HG03442 (cell line): ENCODE measurements at regions not wholly inside any gene's neighbourhood (a gene's known extent, or its start where the extent isn't known, plus 50 kb on each side); places are given as distances from the start of the nearest gene placed in this dataset.
A peak's percentile ranks its signal among the peaks of the same experiment; 100 is the strongest.

Source experiments
- ATAC-seq: cut with Tn5 transposase; IDR thresholded peaks from one replicate; pipeline ENCODE4 v1.9.1; 2021; ENCODE audit warnings: mild to moderate bottlenecking, moderate library complexity; ENCODE audit not compliant: unreplicated experiment

- no peak for ATAC-seq
Observed at GRCh38 chr12:27907766-27908165, 64.8 kb downstream of the PTHLH start.

DNA sequence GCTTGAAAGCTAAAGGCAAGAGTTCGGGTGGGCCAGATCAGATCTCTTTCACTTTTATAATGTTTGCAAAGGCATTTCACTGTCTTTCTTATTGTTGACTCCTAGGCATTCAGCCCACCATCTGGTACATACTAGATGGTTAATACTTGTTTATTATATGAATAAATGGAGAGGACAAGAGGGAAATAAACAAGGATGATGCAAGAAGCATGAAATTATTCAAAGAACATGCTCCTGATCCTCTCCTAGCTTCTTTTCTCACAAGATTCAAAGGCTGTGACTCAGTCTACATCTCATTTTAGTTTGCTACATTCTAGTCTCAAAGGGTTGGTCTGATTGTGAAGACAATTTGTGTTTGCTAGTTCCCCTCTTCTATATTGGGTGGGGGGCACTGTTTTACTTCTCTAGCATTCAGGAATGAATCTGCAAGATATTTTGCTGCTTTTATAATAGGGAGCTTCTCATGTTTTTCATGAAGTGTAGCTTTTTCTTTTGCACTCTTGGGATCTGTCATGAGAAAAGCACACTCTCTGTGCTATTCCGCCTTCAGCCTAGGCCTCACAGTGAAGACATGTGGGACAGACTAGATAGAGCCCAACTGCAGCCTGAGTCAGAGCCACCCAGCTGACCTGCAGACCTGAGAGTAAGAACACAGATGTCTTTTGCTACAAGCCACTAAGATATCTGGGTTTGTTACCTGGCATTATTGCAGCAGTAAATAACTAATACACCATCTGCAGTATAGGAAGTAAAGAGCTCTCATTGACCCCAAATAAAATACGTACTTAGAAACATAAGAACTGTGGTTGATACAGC, 65.7 kb downstream of the PTHLH start:
- ATAC-seq, result no peak

DNA sequence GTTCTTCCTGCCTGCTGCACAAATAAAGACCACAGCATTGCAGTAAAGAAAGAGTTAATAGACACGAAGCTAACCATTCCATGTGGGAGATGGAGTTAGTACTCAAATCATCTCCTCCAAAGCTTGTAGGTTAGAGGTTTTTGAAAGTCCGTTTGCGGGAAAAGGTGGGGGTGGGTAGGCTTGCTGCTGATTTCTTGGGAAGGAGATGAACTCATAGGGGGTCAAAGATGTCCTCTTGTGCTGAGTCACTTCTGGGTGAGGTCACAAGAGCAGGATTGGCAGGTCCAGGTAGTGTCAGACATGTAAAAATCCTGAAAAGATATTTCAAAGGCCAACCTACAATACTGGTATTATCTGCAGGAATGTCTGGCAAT, 66.4 kb downstream of the PTHLH start:
- ATAC-seq, result no peak

- ATAC-seq, result no peak
Observed at GRCh38 chr12:27905285-27906126, 67.0 kb downstream of the PTHLH start.

- no peak for ATAC-seq
Observed at GRCh38 chr12:27902651-27903050, 69.9 kb downstream of the PTHLH start.

DNA sequence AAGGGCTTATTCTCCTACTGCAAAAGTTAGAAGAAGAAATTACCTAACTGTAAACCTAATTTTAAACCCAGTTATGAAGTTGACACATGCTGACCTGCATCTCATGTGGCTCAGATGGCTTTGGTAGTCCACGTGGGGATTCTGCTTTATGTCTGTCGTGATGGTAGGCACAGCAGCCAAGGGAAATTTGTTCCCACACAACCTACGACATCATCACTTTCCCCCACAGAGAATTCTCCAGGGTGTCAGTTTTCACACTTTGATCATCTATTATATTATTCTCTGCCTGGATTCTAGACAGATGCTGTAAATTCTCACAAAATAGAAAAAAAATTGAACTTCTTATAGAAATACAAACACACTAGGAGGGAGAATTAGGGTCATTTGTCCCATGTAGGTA, 70.6 kb downstream of the PTHLH start:
- ATAC-seq, result no peak

DNA sequence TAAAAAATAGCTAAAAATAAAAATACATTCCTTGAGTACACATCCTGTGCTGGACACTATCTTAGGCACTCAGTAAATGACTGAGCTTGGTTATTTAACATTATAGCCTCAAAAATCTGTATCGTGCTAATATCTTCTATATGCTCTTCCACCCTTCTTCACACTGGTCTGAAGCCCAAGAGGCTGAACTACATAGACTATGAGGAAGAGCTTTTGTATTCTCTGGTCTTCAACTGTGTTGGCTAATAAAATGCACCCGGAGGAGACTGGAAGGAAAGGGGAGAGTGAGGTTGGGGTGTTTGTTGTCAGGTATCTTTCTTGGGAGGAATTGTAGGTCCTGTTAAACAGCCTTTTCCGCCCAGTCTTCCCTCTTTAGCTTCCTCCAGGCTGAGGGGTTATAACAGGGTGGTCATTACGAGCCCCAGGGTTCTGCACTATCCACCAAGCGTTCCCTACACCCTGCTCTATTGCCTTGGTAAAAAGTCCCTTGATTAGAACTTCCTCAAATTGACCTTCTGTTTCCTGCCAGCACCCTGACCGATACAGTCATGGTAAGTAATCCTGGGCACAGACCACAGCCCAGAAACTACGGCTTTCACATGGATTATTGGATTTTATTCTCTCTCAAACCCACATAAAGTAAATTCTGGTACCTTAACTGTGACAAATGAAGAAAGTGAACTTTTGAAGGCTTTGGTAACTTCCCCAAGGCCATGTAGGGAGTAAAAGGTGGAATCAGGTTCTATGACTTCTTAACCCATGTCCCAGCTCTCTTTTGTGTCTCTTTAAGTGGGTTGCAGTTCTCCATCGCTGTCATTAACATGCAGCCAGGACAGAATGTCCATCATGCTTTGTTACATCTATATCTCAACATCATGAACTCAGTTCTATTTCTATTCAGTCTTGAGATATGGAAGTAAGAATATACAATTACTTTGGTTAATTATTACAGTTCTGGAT, 71.3 kb downstream of the PTHLH start:
- peak; percentile 62 for ATAC-seq

DNA sequence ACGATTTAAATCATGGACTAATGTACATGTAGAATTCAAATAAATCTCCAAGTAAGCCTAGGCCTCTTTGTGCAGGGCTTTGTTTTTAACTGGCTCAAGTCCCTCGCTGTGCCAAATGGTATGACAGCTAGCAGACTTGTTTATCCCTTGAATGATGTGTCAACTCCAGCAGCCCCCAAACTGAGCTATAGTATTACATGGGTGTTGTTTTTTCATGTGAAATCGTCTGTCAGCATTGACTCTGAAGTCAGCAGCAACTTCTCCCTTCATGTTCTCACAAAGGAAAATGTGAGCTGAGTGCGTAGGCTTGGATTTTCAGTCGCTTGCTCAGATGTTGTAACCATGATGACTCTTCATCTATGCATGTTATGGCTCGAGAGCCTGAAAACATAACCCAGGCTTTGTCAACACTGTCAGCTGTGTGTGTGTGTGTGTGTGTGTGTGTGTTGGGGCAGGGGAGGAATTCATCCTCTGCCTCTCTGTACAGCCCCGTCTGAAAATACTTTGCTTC, 73.3 kb downstream of the PTHLH start:
- no peak for ATAC-seq

GRCh38 chr12:27898022-27898421, 74.5 kb downstream of the PTHLH start:
- ATAC-seq, result no peak

GRCh38 chr12:27896419-27896990, 76.0 kb downstream of the PTHLH start:
- no peak for ATAC-seq

GRCh38 chr12:27894309-27894708, 78.2 kb downstream of the PTHLH start:
- no peak for ATAC-seq

DNA sequence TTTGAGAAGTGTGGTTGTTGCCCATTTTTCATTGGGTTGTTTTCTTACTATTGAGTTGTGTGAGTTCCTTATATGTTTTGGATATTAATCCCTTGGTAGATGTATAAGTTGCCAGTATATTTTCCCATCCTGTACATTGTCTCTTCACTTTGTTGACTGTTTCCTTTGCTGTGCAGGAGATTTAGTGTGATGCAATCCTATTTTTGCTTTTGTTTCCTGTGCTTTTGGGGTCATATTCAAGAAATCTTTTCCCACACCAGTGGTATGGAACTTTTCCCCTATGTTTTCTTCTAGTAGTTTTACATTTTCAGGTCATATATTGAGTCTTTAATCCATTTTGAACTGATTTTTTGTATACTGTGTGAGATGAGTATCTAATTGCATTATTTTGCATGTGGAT, 92.8 kb downstream of the PTHLH start:
- no peak for ATAC-seq

DNA sequence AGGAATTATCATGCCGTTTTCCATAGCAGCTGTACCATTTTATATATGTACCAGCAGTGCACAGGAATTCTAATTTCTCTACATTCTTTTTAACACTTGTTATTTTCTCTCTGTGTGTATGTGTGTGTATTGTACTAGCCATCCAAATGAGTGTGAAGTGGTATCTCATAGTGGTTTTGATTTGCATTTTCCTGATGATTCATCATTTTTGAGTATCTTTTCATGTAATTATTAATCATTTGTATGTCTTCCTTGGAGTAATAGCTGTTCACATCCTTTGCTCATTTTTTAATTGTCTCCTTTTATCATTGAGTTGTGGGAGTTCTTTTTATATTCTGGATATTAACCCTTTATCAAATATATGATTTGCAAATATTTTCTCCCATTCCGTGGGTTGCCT, 95.6 kb upstream of the MANSC4 start:
- no peak for ATAC-seq

DNA sequence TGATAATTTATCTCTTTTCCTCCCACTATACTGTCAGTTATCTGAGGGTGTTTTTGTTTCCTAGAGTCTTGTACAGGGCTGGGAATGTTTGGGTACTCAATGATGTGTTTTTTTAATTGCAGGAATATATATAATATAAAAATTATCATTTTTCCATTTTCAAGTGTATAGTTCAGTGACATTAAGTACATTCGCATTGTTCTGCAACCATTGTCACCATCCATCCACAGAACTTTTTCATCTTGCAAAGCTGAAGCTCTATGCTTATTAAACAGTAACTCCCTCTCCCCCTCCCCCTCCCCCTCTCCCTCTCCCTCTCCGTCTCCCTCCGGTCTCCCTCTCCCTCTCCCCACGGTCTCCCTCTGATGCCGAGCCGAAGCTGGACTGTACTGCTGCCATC, 93.0 kb upstream of the MANSC4 start:
- ATAC-seq, result no peak

GRCh38 chr12:27871946-27872345, 91.9 kb upstream of the MANSC4 start:
- ATAC-seq, result no peak

GRCh38 chr12:27870939-27871338, 90.9 kb upstream of the MANSC4 start:
- ATAC-seq, result no peak

DNA sequence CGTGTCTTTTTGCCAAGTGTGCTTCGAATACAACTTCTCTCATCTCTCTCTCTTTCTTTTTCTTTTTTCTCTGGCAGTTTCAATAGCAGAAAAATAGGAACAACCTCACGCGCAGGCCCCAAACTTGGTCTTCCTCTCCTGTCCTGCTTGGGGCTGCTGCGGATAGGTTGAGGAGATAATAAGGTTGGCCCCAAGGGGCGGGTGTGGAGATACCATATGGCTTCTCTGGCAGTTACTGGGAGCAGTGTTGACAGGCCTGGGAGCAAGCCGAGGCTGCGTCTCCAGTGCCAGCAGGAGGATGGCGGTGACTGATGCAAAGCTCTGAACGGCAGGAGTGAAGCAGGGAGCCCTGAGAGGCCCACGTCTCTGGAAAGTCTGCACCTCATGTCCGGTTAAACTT, 89.5 kb upstream of the MANSC4 start:
- no peak for ATAC-seq

DNA sequence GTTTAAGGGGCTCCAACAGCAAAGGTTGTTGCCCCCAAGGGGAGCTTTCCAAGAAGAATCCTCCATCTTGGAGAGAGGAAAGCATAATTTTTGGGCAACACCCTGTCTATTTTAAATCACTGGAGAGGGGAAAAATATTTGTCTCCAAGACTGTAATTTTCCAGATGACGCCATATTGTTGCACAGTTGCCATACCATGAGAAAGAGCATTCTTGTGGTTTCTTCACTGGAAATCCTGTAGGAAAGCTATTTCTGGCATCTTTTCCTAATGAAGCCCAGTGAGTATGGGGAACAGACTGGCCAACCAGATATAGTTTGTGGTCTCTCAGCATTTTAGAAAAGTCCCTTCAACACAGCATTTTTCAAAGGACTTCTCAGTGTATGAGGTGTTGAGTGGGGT, 88.1 kb upstream of the MANSC4 start:
- no peak for ATAC-seq

GRCh38 chr12:27866373-27867101, 86.5 kb upstream of the MANSC4 start:
- no peak for ATAC-seq

GRCh38 chr12:27865421-27865820, 85.4 kb upstream of the MANSC4 start:
- ATAC-seq, result no peak
